Body of pancreas (tissue), 4 donors: ENCODE measurements at regions not wholly inside any gene's neighbourhood (a gene's known extent, or its start where the extent isn't known, plus 50 kb on each side); places are given as distances from the start of the nearest gene placed in this dataset.

Experiments
- ATAC-seq: fragments of 150-250 bp; one replicate; pipeline ENCODE4 v1.9.1; 2016
- DNase-seq, 4 donors: peaks; one replicate each; pipeline ENCODE4 v3.0.0-alpha.2; 2019
- H3K27ac ChIP-seq, 4 donors: fragments of 200-600 bp; sonication (generic); 1 replicate in 3 of 4; 2 replicates in 1 of 4; pipeline versions ENCODE4 v1.5.1 to v1.6.1; 2016 to 2019; ENCODE audit warnings: mild to moderate bottlenecking in 1 of 4, mixed read lengths in 1 of 4, moderate library complexity in 1 of 4
- H3K27me3 ChIP-seq, 2 donors: fragments of 200-600 bp; sonication (generic); one replicate each; pipeline ENCODE4 v1.6.0; 2016; ENCODE audit warnings: mild to moderate bottlenecking in 1 of 2
- H3K36me3 ChIP-seq, 2 donors: fragments of 200-600 bp; sonication (generic); replicated peaks in 1 of 2; 2 replicates each; pipeline ENCODE4 v1.5.1; 2016; ENCODE audit warnings: low read depth in 2 of 2; ENCODE audit not compliant: insufficient read depth in 1 of 2
- H3K4me1 ChIP-seq: fragments of 200-600 bp; sonication (generic); one replicate; pipeline ENCODE4 v1.6.0; 2016
- H3K4me3 ChIP-seq, 2 donors: fragments of 200-600 bp; sonication (generic); 1 replicate in 1 of 2; 2 replicates in 1 of 2; pipeline ENCODE4 v1.5.1; 2016 to 2019
- H3K9me3 ChIP-seq, 3 donors: fragments of 200-600 bp; sonication (generic); 1 replicate in 2 of 3; 2 replicates in 1 of 3; pipeline ENCODE4 v1.5.1; 2016
- CTCF ChIP-seq, 7 experiments: fragments of 450-650 bp in 4 of 7; fragments of 200-600 bp in 3 of 7; sonication (generic) in 3 of 7; IDR thresholded peaks; one replicate each; pipeline ENCODE4 v1.5.1; 2016 to 2019; ENCODE audit warnings: antibody characterized with exemption in 7 of 7
- POLR2A ChIP-seq, 3 donors: fragments of 450-650 bp; IDR thresholded peaks; one replicate each; pipeline ENCODE4 v1.6.1; 2016; ENCODE audit warnings: antibody characterized with exemption in 3 of 3, mild to moderate bottlenecking in 2 of 3
- WGBS, 2 donors: methylation state at CpG; one replicate each; pipeline ENCODE4 v1.1.5; 2017; 5-methylcytosine and 5-hydroxymethylcytosine counted together
- intact Hi-C: fragments of 100-400 bp; cut with DNase I; formaldehyde crosslinking; loops from one replicate; pipeline ENCODE4 v1.15.1; 2023

- H3K9me3 ChIP-seq, result no peaks in the 10 kb centered on the region
- no peak for ATAC-seq
- intact Hi-C loops, result no loop called here
- H3K4me1 ChIP-seq, result peaks cover 44% of the 10 kb centered on the region
- no peaks in the 10 kb centered on the region for H3K36me3 ChIP-seq
- H3K27me3 ChIP-seq, result no peaks in the 10 kb centered on the region
- peak overlapping the region; percentile 51 to 88 (median 76) for H3K27ac ChIP-seq
- DNase-seq, result no peak
- TF ChIP-seq CTCF (IDR thresholded peaks at IDR 0.05), result no peak
- TF ChIP-seq POLR2A (IDR thresholded peaks at IDR 0.05), result no peak
- H3K4me3 ChIP-seq, result no peak overlapping the region
These were observed 224.5 kb upstream of the SPOPL start for GRCh38 chr2:138277062-138277461.

GRCh38 chr2:138279871-138280270, 221.7 kb upstream of the SPOPL start:
- no peak for ATAC-seq
- Histone ChIP-seq H3K27me3 (no peaks in the 10 kb centered on the region), H3K27ac (no peak overlapping the region), H3K4me3 (no peak overlapping the region), H3K36me3 (no peaks in the 10 kb centered on the region), H3K4me1 (peaks cover 27% of the 10 kb centered on the region), H3K9me3 (no peaks in the 10 kb centered on the region)
- no peak for DNase-seq
- TF ChIP-seq CTCF (IDR thresholded peaks at IDR 0.05) (no peak), POLR2A (IDR thresholded peaks at IDR 0.05) (no peak)
- intact Hi-C loops, result no loop called here

- H3K36me3 ChIP-seq, result no peaks in the 10 kb centered on the region
- H3K27ac ChIP-seq, result no peak overlapping the region
- no peak for DNase-seq
- H3K9me3 ChIP-seq, result no peaks in the 10 kb centered on the region
- intact Hi-C loops, result no loop called here
- peaks cover 19% of the 10 kb centered on the region for H3K4me1 ChIP-seq
- 96 to 100% methylated on average over 1 of the region's 1 CpG for WGBS, 2 donors
- no peak for ATAC-seq
- no peak overlapping the region for H3K4me3 ChIP-seq
- TF ChIP-seq POLR2A (IDR thresholded peaks at IDR 0.05), result no peak
- TF ChIP-seq CTCF (IDR thresholded peaks at IDR 0.05), result no peak
- H3K27me3 ChIP-seq, result no peaks in the 10 kb centered on the region
These were observed 220.4 kb upstream of the SPOPL start for GRCh38 chr2:138280999-138281695.

- H3K9me3 ChIP-seq, result no peaks in the 10 kb centered on the region
- no peaks in the 10 kb centered on the region for H3K27me3 ChIP-seq
- no peak overlapping the region for H3K27ac ChIP-seq
- no peak overlapping the region for H3K4me3 ChIP-seq
- intact Hi-C loops, result no loop called here
- DNase-seq (no peak), ATAC-seq (no peak)
- H3K36me3 ChIP-seq, result no peaks in the 10 kb centered on the region
- 89 to 96% methylated on average over 5 of the region's 5 CpGs for WGBS, 2 donors
- H3K4me1 ChIP-seq, result peaks cover 9% of the 10 kb centered on the region
- TF ChIP-seq CTCF (IDR thresholded peaks at IDR 0.05) (no peak), POLR2A (IDR thresholded peaks at IDR 0.05) (no peak)
These were observed 219.4 kb upstream of the SPOPL start for GRCh38 chr2:138282014-138282672.

GRCh38 chr2:138291805-138292204, 209.8 kb upstream of the SPOPL start:
- 87 to 92% methylated on average over 3 of the region's 3 CpGs for WGBS, 2 donors
- TF ChIP-seq POLR2A (IDR thresholded peaks at IDR 0.05), result no peak
- TF ChIP-seq CTCF (IDR thresholded peaks at IDR 0.05), result no peak
- ATAC-seq (no peak), DNase-seq (no peak)
- Histone ChIP-seq H3K4me1 (no peaks in the 10 kb centered on the region), H3K4me3 (no peak overlapping the region), H3K36me3 (no peaks in the 10 kb centered on the region), H3K9me3 (no peaks in the 10 kb centered on the region), H3K27me3 (no peaks in the 10 kb centered on the region), H3K27ac (no peak overlapping the region)
- intact Hi-C loops, result no loop called here
